ENCODE measurements at regions not wholly inside any gene's neighbourhood (a gene's known extent, or its start where the extent isn't known, plus 50 kb on each side); places are given as distances from the start of the nearest gene placed in this dataset.

- no peak for DNase-seq (ENCODE audit: low read depth in 2 of 2)
Measured at GRCh38 chr10:29857843-29858701, 201.3 kb downstream of the JCAD start.

- DNase-seq (ENCODE audit: low read depth in 2 of 2): no peak
Measured at GRCh38 chr10:29856295-29856694, 203.1 kb downstream of the JCAD start.

GRCh38 chr10:29853913-29854312 lies 205.5 kb downstream of the JCAD start:
- no peak for DNase-seq (ENCODE audit: low read depth in 2 of 2)

- no peak for DNase-seq (ENCODE audit: low read depth in 2 of 2)
Measured at GRCh38 chr10:29851241-29851640, 208.1 kb downstream of the JCAD start.

- no peak for DNase-seq (ENCODE audit: low read depth in 2 of 2)
Measured at GRCh38 chr10:29850371-29850770, 209.0 kb downstream of the JCAD start.

- DNase-seq (ENCODE audit: low read depth in 2 of 2): no peak
Measured at GRCh38 chr10:29849886-29850285, 209.5 kb downstream of the JCAD start.

- DNase-seq (ENCODE audit: low read depth in 2 of 2): no peak
Measured at GRCh38 chr10:29849126-29849833, 210.1 kb downstream of the JCAD start.

GRCh38 chr10:29846881-29847280 lies 212.1 kb upstream of the SVIL start:
- DNase-seq (ENCODE audit: low read depth in 2 of 2): no peak

GRCh38 chr10:29845166-29845565 lies 210.4 kb upstream of the SVIL start:
- DNase-seq (ENCODE audit: low read depth in 2 of 2): no peak

GRCh38 chr10:29843143-29843542 lies 208.4 kb upstream of the SVIL start:
- DNase-seq (ENCODE audit: low read depth in 2 of 2): no peak

GRCh38 chr10:29841724-29842649 lies 207.2 kb upstream of the SVIL start:
- DNase-seq (ENCODE audit: low read depth in 2 of 2): no peak

- no peak for DNase-seq (ENCODE audit: low read depth in 2 of 2)
Measured at GRCh38 chr10:29840516-29841276, 205.9 kb upstream of the SVIL start.

- no peak for DNase-seq (ENCODE audit: low read depth in 2 of 2)
Measured at GRCh38 chr10:29839826-29840515, 205.2 kb upstream of the SVIL start.

- DNase-seq (ENCODE audit: low read depth in 2 of 2): no peak
Measured at GRCh38 chr10:29838539-29838938, 203.8 kb upstream of the SVIL start.

- DNase-seq (ENCODE audit: low read depth in 2 of 2): no peak
Measured at GRCh38 chr10:29837586-29837985, 202.8 kb upstream of the SVIL start.

- DNase-seq (ENCODE audit: low read depth in 2 of 2): no peak
Measured at GRCh38 chr10:29836396-29836795, 201.6 kb upstream of the SVIL start.

- no peak for DNase-seq (ENCODE audit: low read depth in 2 of 2)
Measured at GRCh38 chr10:29835055-29835454, 200.3 kb upstream of the SVIL start.

GRCh38 chr10:29830531-29831512 lies 196.1 kb upstream of the SVIL start:
- DNase-seq (ENCODE audit: low read depth in 2 of 2): no peak

GRCh38 chr10:29829776-29830175 lies 195.0 kb upstream of the SVIL start:
- DNase-seq (ENCODE audit: low read depth in 2 of 2): no peak

GRCh38 chr10:29828956-29829355 lies 194.2 kb upstream of the SVIL start:
- no peak for DNase-seq (ENCODE audit: low read depth in 2 of 2)

Measured in activated CD8-positive, alpha-beta memory T cell treated with anti-CD3 and anti-CD28 coated beads for 4 hours (primary cell).